Suprapubic skin (tissue), 4 donors: ENCODE measurements at regions not wholly inside any gene's neighbourhood (a gene's known extent, or its start where the extent isn't known, plus 50 kb on each side); places are given as distances from the start of the nearest gene placed in this dataset.

Source experiments
- EP300 ChIP-seq: sonication (generic); formaldehyde crosslinking; IDR thresholded peaks from one replicate; pipeline ENCODE4 v1.6.1; 2017; ENCODE audit warnings: antibody characterized with exemption
- POLR2A ChIP-seq, 2 donors: fragments of 450-650 bp; IDR thresholded peaks; one replicate each; pipeline ENCODE4 v1.6.1; 2017; ENCODE audit warnings: antibody characterized with exemption in 2 of 2, mild to moderate bottlenecking in 2 of 2, moderate library complexity in 2 of 2
- POLR2AphosphoS5 ChIP-seq, 3 donors: sonication (generic); formaldehyde crosslinking; IDR thresholded peaks; one replicate each; pipeline ENCODE4 v1.6.1; 2017; ENCODE audit warnings: antibody characterized with exemption in 3 of 3
- TF ChIP-seq, protein P1 (sequence below), 2 donors: fragments of 200-600 bp in 1 of 2; fragments of 450-650 bp in 1 of 2; sonication (generic) in 1 of 2; IDR thresholded peaks; one replicate each; pipeline ENCODE4 v1.5.1; 2016 to 2019; ENCODE audit warnings: antibody characterized with exemption in 2 of 2, mild to moderate bottlenecking in 1 of 2, moderate library complexity in 1 of 2

DNA sequence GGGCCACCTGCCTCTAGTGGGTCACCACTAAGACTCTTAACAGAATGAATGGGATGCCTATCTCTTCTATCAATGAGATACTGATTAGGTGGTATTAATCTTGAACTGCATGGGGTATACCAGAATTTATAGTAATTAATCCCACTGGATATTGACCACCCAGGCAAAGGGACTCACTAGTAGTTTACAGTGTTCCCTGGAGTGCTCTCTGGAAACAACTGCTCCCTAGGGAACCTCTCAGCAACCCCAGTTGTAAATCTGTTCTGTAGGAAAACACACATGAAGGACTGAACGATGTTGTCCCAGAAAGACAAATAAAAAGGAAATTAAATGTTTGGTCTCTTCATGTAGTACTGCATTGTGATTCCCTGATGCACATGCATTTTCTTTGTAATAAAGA is 430.5 kb downstream of the HLX start:
- TF ChIP-seq POLR2A (IDR thresholded peaks at IDR 0.05), result no peak
- TF ChIP-seq, protein P1, sequence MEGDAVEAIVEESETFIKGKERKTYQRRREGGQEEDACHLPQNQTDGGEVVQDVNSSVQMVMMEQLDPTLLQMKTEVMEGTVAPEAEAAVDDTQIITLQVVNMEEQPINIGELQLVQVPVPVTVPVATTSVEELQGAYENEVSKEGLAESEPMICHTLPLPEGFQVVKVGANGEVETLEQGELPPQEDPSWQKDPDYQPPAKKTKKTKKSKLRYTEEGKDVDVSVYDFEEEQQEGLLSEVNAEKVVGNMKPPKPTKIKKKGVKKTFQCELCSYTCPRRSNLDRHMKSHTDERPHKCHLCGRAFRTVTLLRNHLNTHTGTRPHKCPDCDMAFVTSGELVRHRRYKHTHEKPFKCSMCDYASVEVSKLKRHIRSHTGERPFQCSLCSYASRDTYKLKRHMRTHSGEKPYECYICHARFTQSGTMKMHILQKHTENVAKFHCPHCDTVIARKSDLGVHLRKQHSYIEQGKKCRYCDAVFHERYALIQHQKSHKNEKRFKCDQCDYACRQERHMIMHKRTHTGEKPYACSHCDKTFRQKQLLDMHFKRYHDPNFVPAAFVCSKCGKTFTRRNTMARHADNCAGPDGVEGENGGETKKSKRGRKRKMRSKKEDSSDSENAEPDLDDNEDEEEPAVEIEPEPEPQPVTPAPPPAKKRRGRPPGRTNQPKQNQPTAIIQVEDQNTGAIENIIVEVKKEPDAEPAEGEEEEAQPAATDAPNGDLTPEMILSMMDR (IDR thresholded peaks at IDR 0.05), result no peak
- no peak for TF ChIP-seq EP300
- TF ChIP-seq POLR2AphosphoS5 (IDR thresholded peaks at IDR 0.05), result no peak
